ENCODE measurements at regions not wholly inside any gene's neighbourhood (a gene's known extent, or its start where the extent isn't known, plus 50 kb on each side); places are given as distances from the start of the nearest gene placed in this dataset.

DNA sequence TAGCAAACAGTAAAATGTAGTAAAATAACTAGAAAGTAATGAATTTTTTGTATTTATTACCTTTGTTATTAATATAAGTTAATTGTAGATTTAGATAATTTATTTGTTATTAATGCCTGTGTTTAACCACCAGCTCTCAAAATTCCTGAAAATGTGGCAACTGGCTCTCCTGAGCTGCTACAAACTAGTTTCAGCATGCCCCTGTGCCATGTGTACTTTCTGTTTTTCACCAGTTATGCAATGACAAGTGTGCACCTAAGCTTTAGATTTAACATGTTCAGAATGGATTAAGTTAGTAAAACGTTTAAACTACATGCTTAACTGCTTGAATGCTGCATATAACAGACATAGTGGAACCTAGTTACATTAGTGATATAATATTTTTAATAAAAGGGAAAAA is 88.1 kb downstream of the POSTN start:
- Mint-ChIP-seq H3K4me3 (ENCODE audit: unreplicated experiment) (no peak overlapping the region), H3K27me3 (ENCODE audit: insufficient read depth, unreplicated experiment) (no peaks in the 10 kb centered on the region), H3K4me1 (ENCODE audit: low read depth, unreplicated experiment) (peaks cover 12% of the 10 kb centered on the region), H3K36me3 (ENCODE audit: insufficient read depth, unreplicated experiment) (no peaks in the 10 kb centered on the region), H3K27ac (ENCODE audit: unreplicated experiment) (no peak overlapping the region), H3K9me3 (ENCODE audit: unreplicated experiment) (no peaks in the 10 kb centered on the region)
- Histone ChIP-seq H3K9me3 (no peaks in the 10 kb centered on the region), H3K4me1 (peaks cover 20% of the 10 kb centered on the region), H3K4me3 (ENCODE audit: low read depth, low read length) (no peak overlapping the region), H3K36me3 (ENCODE audit: control insufficient read depth, insufficient read depth, low read length) (no peaks in the 10 kb centered on the region), H3K27me3 (replicated peaks; ENCODE audit: control insufficient read depth, insufficient read depth, low read length) (no peaks in the 10 kb centered on the region)
- ChIA-PET CTCF (no interaction called here), POLR2A (no interaction called here)
- DNase-seq, result no peak
- BruUV-seq (replicated peaks), result no TSS peak
- intact Hi-C loops (cut with micrococcal nuclease; ENCODE audit: unreplicated experiment), result no loop called here
- TF ChIP-seq, protein P1, sequence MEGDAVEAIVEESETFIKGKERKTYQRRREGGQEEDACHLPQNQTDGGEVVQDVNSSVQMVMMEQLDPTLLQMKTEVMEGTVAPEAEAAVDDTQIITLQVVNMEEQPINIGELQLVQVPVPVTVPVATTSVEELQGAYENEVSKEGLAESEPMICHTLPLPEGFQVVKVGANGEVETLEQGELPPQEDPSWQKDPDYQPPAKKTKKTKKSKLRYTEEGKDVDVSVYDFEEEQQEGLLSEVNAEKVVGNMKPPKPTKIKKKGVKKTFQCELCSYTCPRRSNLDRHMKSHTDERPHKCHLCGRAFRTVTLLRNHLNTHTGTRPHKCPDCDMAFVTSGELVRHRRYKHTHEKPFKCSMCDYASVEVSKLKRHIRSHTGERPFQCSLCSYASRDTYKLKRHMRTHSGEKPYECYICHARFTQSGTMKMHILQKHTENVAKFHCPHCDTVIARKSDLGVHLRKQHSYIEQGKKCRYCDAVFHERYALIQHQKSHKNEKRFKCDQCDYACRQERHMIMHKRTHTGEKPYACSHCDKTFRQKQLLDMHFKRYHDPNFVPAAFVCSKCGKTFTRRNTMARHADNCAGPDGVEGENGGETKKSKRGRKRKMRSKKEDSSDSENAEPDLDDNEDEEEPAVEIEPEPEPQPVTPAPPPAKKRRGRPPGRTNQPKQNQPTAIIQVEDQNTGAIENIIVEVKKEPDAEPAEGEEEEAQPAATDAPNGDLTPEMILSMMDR (IDR thresholded peaks at IDR 0.05; ENCODE audit: insufficient read depth in 1 of 2, low read depth in 1 of 2, low read length in 1 of 2, severe bottlenecking in 1 of 2, unreplicated experiment in 1 of 2), result no peak

DNA sequence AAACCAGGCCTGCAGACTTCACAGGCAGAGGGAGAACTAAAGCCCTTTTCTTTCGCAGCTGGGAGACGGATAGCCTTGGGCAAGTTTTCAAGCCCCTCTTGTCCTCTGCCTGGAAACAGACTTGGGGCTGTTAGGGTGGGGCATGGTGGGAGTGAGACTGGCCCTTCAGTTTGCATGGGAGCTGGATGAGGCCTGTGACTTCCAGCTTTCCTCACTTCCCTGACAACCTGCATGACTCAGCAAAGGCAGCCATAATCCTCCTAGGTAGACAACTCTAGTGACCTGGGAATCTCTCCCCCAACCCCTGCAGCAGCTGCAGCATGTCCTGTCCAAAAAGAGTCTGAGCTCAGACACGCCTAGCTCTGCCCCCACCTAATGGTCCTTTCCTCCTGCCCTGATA is 93.0 kb downstream of the POSTN start:
- POLR2A ChIA-PET, result no interaction called here
- Mint-ChIP-seq H3K36me3 (ENCODE audit: insufficient read depth, unreplicated experiment) (no peaks in the 10 kb centered on the region), H3K4me1 (ENCODE audit: low read depth, unreplicated experiment) (peaks cover 12% of the 10 kb centered on the region), H3K27ac (ENCODE audit: unreplicated experiment) (no peak overlapping the region), H3K9me3 (ENCODE audit: unreplicated experiment) (no peaks in the 10 kb centered on the region), H3K4me3 (ENCODE audit: unreplicated experiment) (no peak overlapping the region), H3K27me3 (ENCODE audit: insufficient read depth, unreplicated experiment) (no peaks in the 10 kb centered on the region)
- CTCF ChIA-PET, result no interaction called here
- Histone ChIP-seq H3K9me3 (no peaks in the 10 kb centered on the region; the same call in 1 of the 2 replicates), H3K4me1 (peaks cover 19% of the 10 kb centered on the region), H3K36me3 (ENCODE audit: control insufficient read depth, insufficient read depth, low read length) (no peaks in the 10 kb centered on the region), H3K4me3 (ENCODE audit: low read depth, low read length) (no peak overlapping the region), H3K27me3 (replicated peaks; ENCODE audit: control insufficient read depth, insufficient read depth, low read length) (no peaks in the 10 kb centered on the region)
- intact Hi-C loops (cut with micrococcal nuclease; ENCODE audit: unreplicated experiment), result no loop called here
- TF ChIP-seq, protein P1 (IDR thresholded peaks at IDR 0.05; ENCODE audit: insufficient read depth in 1 of 2, low read depth in 1 of 2, low read length in 1 of 2, severe bottlenecking in 1 of 2, unreplicated experiment in 1 of 2), result no peak
- no TSS peak for BruUV-seq (replicated peaks)
- DNase-seq, result no peak

DNA sequence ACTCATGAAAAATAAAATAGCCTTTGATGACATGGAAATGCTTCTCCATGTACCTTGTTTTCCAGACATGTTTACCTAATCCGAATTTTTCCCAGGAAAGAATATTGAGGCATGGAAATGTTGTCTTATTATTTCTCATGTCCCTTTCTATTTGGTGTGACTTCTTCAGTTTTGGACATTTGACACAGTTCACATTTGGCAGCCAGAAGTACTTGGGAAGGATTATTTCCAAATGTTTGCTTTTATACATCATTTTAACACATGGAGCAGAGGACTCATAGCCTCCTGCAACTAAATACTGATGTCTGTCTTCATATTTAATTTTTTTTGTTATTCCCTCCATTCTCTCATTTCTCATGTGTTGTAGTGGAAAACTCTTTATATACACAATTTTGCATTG is 94.3 kb downstream of the POSTN start:
- Mint-ChIP-seq H3K4me1 (ENCODE audit: low read depth, unreplicated experiment) (peaks cover under 1% of the 10 kb centered on the region), H3K27ac (ENCODE audit: unreplicated experiment) (no peak overlapping the region), H3K27me3 (ENCODE audit: insufficient read depth, unreplicated experiment) (no peaks in the 10 kb centered on the region), H3K4me3 (ENCODE audit: unreplicated experiment) (no peak overlapping the region), H3K9me3 (ENCODE audit: unreplicated experiment) (no peaks in the 10 kb centered on the region), H3K36me3 (ENCODE audit: insufficient read depth, unreplicated experiment) (no peaks in the 10 kb centered on the region)
- Histone ChIP-seq H3K4me1 (peaks cover 9% of the 10 kb centered on the region), H3K4me3 (ENCODE audit: low read depth, low read length) (no peak overlapping the region), H3K27me3 (replicated peaks; ENCODE audit: control insufficient read depth, insufficient read depth, low read length) (no peaks in the 10 kb centered on the region), H3K36me3 (ENCODE audit: control insufficient read depth, insufficient read depth, low read length) (no peaks in the 10 kb centered on the region), H3K9me3 (no peaks in the 10 kb centered on the region; the same call in 1 of the 2 replicates)
- CTCF ChIA-PET, result no interaction called here
- POLR2A ChIA-PET, result no interaction called here
- TF ChIP-seq, protein P1 (IDR thresholded peaks at IDR 0.05; ENCODE audit: insufficient read depth in 1 of 2, low read depth in 1 of 2, low read length in 1 of 2, severe bottlenecking in 1 of 2, unreplicated experiment in 1 of 2), result no peak
- BruUV-seq (replicated peaks), result no TSS peak
- DNase-seq, result no peak
- intact Hi-C loops (cut with micrococcal nuclease; ENCODE audit: unreplicated experiment), result no loop called here

Measured in Caco-2 (cell line).